HepG2 (cell line): ENCODE measurements at regions not wholly inside any gene's neighbourhood (a gene's known extent, or its start where the extent isn't known, plus 50 kb on each side); places are given as distances from the start of the nearest gene placed in this dataset.

Source experiments
- ATAC-seq: fragments of 200-7000 bp; cut with Tn5 transposase; 3 replicates; pipeline ENCODE4 v1.9.1; 2020; ENCODE audit warnings: mild to moderate bottlenecking, moderate library complexity
- BruUV-seq: library from RNA; stranded (reverse); fragments of 400-500 nt; replicated peaks from 2 replicates; lab custom pipeline; 2021; lab: Mats Ljungman, UMichigan
- CTCF ChIA-PET: fragments of 300-600 bp; formaldehyde crosslinking; extraction: SDS; loops from one replicate; lab custom pipeline; 2021; ENCODE audit warnings: low total read pairs, inconsistent platforms, low intra/inter-chr PET ratio; lab: Yijun Ruan, JAX
- POLR2A ChIA-PET: fragments of 350-600 bp; sonication (Branson Sonifier 250); formaldehyde crosslinking; loops from one replicate; lab custom pipeline; 2020; ENCODE audit warnings: antibody characterized with exemption, inconsistent platforms; lab: Yijun Ruan, JAX
- DNase-seq: peaks from one replicate; pipeline ENCODE4 v3.0.0-alpha.2; 2015; ENCODE audit warnings: low spot score
- FAIRE-seq: peaks from 3 replicates; lab custom pipeline; 2011; peaks lifted over from hg19 to GRCh38; lab: Jason Lieb, UNC
- H2AFZ ChIP-seq: one replicate; pipeline ENCODE4 v1.6.1; 2011; ENCODE audit warnings: low read length, inconsistent platforms
- H3K27ac ChIP-seq: fragments of 300-600 bp; 3 replicates; pipeline ENCODE4 v1.8.0; 2011; ENCODE audit warnings: mixed run types, mild to moderate bottlenecking, mixed read lengths, low read length, inconsistent platforms; ENCODE audit not compliant: insufficient read depth; ENCODE audit errors: extremely low read length
- H3K27me3 ChIP-seq, 2 experiments: fragments of 200-600 bp in 1 of 2; 2 replicates in 1 of 2; 3 replicates in 1 of 2; pipeline versions ENCODE4 v1.6.0 to v1.8.0; 2011; ENCODE audit warnings: low read length in 2 of 2, mild to moderate bottlenecking in 2 of 2, moderate library complexity in 2 of 2, inconsistent platforms in 1 of 2; ENCODE audit not compliant: insufficient read depth in 2 of 2, control insufficient read depth in 1 of 2
- H3K36me3 ChIP-seq, 2 experiments: fragments of 200-600 bp in 1 of 2; replicated peaks in 1 of 2; 2 replicates in 1 of 2; 3 replicates in 1 of 2; pipeline versions ENCODE4 v1.5.1 to v1.8.0; 2011; ENCODE audit warnings: low read length in 2 of 2, inconsistent platforms in 1 of 2; ENCODE audit not compliant: insufficient read depth in 2 of 2, control insufficient read depth in 1 of 2
- H3K4me1 ChIP-seq: 2 replicates; pipeline ENCODE4 v1.5.1; 2012; ENCODE audit warnings: low read length, inconsistent platforms; ENCODE audit not compliant: insufficient read depth
- H3K4me2 ChIP-seq: 2 replicates; pipeline ENCODE4 v1.6.0; 2011; ENCODE audit warnings: low read depth, low read length, inconsistent platforms
- H3K4me3 ChIP-seq, 3 experiments: fragments of 200-600 bp in 1 of 3; sonication (generic), shearing (Covaris generic) in 1 of 3; replicated peaks in 1 of 3; 2 replicates each; pipeline ENCODE4 v1.5.1; 2011 to 2016; ENCODE audit warnings: low read length in 3 of 3, inconsistent platforms in 2 of 3, low read depth in 2 of 3, mild to moderate bottlenecking in 2 of 3, control low read depth in 1 of 3, mixed read lengths in 1 of 3; ENCODE audit not compliant: insufficient read depth in 1 of 3
- H3K79me2 ChIP-seq: one replicate; pipeline ENCODE4 v1.6.1; 2011; ENCODE audit warnings: low read length, inconsistent platforms; ENCODE audit not compliant: insufficient read depth
- H3K9ac ChIP-seq: 2 replicates; pipeline ENCODE4 v1.6.0; 2011; ENCODE audit warnings: mild to moderate bottlenecking, low read depth, low read length, inconsistent platforms; ENCODE audit not compliant: insufficient read depth
- H3K9me3 ChIP-seq: 2 replicates; pipeline ENCODE4 v1.5.1; 2012; ENCODE audit warnings: mild to moderate bottlenecking, low read length
- H4K20me1 ChIP-seq: 2 replicates; pipeline ENCODE4 v1.6.0; 2011; ENCODE audit warnings: inconsistent platforms, mild to moderate bottlenecking, low read length, moderate library complexity; ENCODE audit not compliant: insufficient read depth
- BRF2 ChIP-seq: sonication (generic); formaldehyde crosslinking; IDR thresholded peaks from 2 replicates; pipeline ENCODE4 v1.8.1; 2022; ENCODE audit warnings: mild to moderate bottlenecking, missing genetic modification reagents
- CEBPZ ChIP-seq: IDR thresholded peaks from 2 replicates; pipeline ENCODE4 v1.6.1; 2012; ENCODE audit warnings: low read length, improper control_type of control experiment
- KAT2B ChIP-seq: fragments of 150-350 bp; IDR thresholded peaks from 2 replicates; pipeline ENCODE4 v1.6.1; 2014; ENCODE audit warnings: low read depth, low read length, borderline replicate concordance
- NFATC3 ChIP-seq: sonication (generic); formaldehyde crosslinking; IDR thresholded peaks from 2 replicates; pipeline ENCODE4 v1.5.1; 2020; ENCODE audit warnings: mild to moderate bottlenecking, missing genetic modification reagents
- POLR2AphosphoS5 ChIP-seq: IDR thresholded peaks from 2 replicates; pipeline ENCODE4 v1.6.1; 2012; ENCODE audit warnings: low read depth, low read length
- ZBTB7B ChIP-seq: sonication (generic); formaldehyde crosslinking; IDR thresholded peaks from 2 replicates; pipeline ENCODE4 v1.4.0; 2020; ENCODE audit warnings: missing genetic modification reagents
- ZKSCAN8 ChIP-seq: IDR thresholded peaks from 2 replicates; pipeline ENCODE4 v1.6.1; 2016; ENCODE audit warnings: borderline replicate concordance, missing genetic modification reagents, missing compliant biosample characterization
- WGBS: methylation state at CpG from one replicate; pipeline ENCODE4 v1.1.6; 2017; ENCODE audit warnings: low lambda C conversion rate; 5-methylcytosine and 5-hydroxymethylcytosine counted together
- in situ Hi-C: cut with HindIII; loops from 2 replicates; pipeline ENCODE4 v1.10.0; 2017; ENCODE audit warnings: low pct_unique_long_range_greater_than_20kb; ENCODE audit not compliant: extremely low pct_ligation_motif_present
- intact Hi-C: fragments of 100-400 bp; cut with micrococcal nuclease; formaldehyde crosslinking; loops from one replicate; pipeline ENCODE4 v1.10.0; 2022; ENCODE audit not compliant: unreplicated experiment
- TF ChIP-seq, protein P1 (sequence below): sonication (generic); formaldehyde crosslinking; IDR thresholded peaks from 2 replicates; pipeline ENCODE4 v1.5.1; 2020; ENCODE audit warnings: missing genetic modification reagents, mild to moderate bottlenecking, borderline replicate concordance
- TF ChIP-seq, protein P2 (sequence below): sonication (generic); formaldehyde crosslinking; IDR thresholded peaks from 2 replicates; pipeline ENCODE4 v1.5.0; 2020; ENCODE audit warnings: missing genetic modification reagents

DNA sequence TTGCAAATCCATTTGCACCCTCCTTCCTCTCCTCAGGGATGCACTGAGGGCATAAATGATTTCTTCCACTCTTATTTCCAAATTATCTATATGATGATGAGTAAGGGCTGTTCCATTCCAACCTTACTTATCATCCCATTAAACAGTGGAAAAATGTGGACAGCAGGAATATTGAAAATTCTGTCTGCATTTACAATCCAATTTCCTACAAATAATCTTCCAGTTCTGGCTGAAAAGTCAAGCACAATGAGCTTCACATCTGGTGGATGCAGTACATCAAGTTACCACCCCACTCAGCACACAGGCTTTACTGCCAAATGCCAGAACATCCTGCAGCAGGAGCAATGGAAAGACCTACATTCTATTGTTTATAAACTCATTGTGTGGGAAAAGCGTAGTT is 345.0 kb upstream of the STEAP1 start (continued):
- TF ChIP-seq BRF2 (CRISPR knock-in tag): no peak
- no peak for TF ChIP-seq ZKSCAN8
- no peak for TF ChIP-seq KAT2B
- TF ChIP-seq, protein P1, sequence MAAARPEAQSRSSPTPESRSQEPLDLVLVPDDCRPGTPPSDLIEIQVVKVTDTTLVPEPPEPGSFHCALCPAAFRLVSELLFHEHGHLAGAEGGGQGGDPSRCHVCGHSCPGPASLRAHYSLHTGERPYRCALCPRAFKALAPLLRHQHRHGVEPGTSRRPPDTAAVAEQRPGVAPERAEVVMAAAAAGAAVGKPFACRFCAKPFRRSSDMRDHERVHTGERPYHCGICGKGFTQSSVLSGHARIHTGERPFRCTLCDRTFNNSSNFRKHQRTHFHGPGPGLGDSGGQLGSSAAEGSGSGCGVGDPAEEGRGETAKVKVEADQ (CRISPR knock-in tag): no peak
- TF ChIP-seq ZBTB7B (CRISPR knock-in tag): no peak
- TF ChIP-seq CEBPZ: no peak

DNA sequence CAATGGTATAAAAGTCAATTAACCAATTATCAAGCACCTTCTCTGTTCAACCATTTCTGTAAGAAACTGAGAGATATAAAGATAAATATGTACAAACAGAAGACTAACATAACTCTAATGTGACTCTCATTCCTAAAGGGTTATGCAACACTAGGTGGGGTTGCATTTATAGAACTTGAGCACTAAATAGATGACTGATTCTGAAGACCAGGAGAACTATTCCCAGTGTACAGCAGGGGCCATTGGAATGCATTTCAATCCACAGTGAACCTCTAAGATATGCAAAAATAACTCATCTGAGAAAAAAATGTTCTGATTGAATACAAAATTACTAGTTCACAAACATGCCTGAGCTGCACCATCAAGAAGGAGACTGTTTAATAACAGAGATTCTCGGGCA is 341.2 kb upstream of the STEAP1 start:
- WGBS: 7% methylated on average over 1 of the region's 1 CpG
- no TSS peak for BruUV-seq
- H3K4me2 ChIP-seq: no peak overlapping the region
- DNase-seq (no peak), FAIRE-seq (no peak), ATAC-seq (no peak)
- no peaks in the 10 kb centered on the region for H3K27me3 ChIP-seq
- no peaks in the 10 kb centered on the region for H3K4me1 ChIP-seq
- intact Hi-C loops: no loop called here
- H3K9ac ChIP-seq: no peak overlapping the region
- in situ Hi-C loops: no loop called here
- no peaks in the 10 kb centered on the region for H3K9me3 ChIP-seq
- no peaks in the 10 kb centered on the region for H4K20me1 ChIP-seq
- CTCF ChIA-PET: no interaction called here
- H2AFZ ChIP-seq: no peak overlapping the region
- no peaks in the 10 kb centered on the region for H3K36me3 ChIP-seq
- no peak overlapping the region for H3K27ac ChIP-seq
- POLR2A ChIA-PET: no interaction called here
- H3K79me2 ChIP-seq: no peaks in the 10 kb centered on the region
- H3K4me3 ChIP-seq: no peak overlapping the region
- no peak for TF ChIP-seq POLR2AphosphoS5
- TF ChIP-seq NFATC3: no peak
- TF ChIP-seq, protein P2, sequence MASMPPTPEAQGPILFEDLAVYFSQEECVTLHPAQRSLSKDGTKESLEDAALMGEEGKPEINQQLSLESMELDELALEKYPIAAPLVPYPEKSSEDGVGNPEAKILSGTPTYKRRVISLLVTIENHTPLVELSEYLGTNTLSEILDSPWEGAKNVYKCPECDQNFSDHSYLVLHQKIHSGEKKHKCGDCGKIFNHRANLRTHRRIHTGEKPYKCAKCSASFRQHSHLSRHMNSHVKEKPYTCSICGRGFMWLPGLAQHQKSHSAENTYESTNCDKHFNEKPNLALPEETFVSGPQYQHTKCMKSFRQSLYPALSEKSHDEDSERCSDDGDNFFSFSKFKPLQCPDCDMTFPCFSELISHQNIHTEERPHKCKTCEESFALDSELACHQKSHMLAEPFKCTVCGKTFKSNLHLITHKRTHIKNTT (CRISPR knock-in tag): no peak
